Parathyroid adenoma (tissue), 2 donors: ENCODE measurements at regions not wholly inside any gene's neighbourhood (a gene's known extent, or its start where the extent isn't known, plus 50 kb on each side); places are given as distances from the start of the nearest gene placed in this dataset.
"Not testable (repeated sequence)": the region's sequence is repeated elsewhere in the genome, so short reads cannot be mapped to it uniquely, and the experiment has no call there.

Experiments
- H2AFZ ChIP-seq: fragments of 300-600 bp; sonication (generic); one replicate; pipeline ENCODE4 v1.7.0; 2017; ENCODE audit warnings: antibody characterized with exemption, mild to moderate bottlenecking
- H3K27ac ChIP-seq: fragments of 300-600 bp; sonication (generic); one replicate; pipeline ENCODE4 v1.7.0; 2017
- H3K27me3 ChIP-seq: fragments of 300-600 bp; sonication (generic); one replicate; pipeline ENCODE4 v1.7.0; 2017; ENCODE audit warnings: low read length; ENCODE audit not compliant: control insufficient read depth, insufficient read depth
- H3K36me3 ChIP-seq: fragments of 300-600 bp; sonication (generic); one replicate; pipeline ENCODE4 v1.7.0; 2017; ENCODE audit warnings: low read length; ENCODE audit not compliant: control insufficient read depth, insufficient read depth
- H3K4me1 ChIP-seq: fragments of 300-600 bp; sonication (generic); one replicate; pipeline ENCODE4 v1.7.0; 2017; ENCODE audit warnings: control low read depth
- H3K4me2 ChIP-seq: fragments of 300-600 bp; sonication (generic); one replicate; pipeline ENCODE4 v1.7.0; 2017; ENCODE audit warnings: low read length
- H3K4me3 ChIP-seq: fragments of 300-600 bp; sonication (generic); one replicate; pipeline ENCODE4 v1.7.0; 2017; ENCODE audit warnings: low read depth, low read length
- H3K79me2 ChIP-seq: fragments of 300-600 bp; sonication (generic); one replicate; pipeline ENCODE4 v1.7.0; 2017; ENCODE audit warnings: control low read depth
- H3K9ac ChIP-seq: fragments of 300-600 bp; sonication (generic); one replicate; pipeline ENCODE4 v1.7.0; 2017; ENCODE audit warnings: mild to moderate bottlenecking
- H3K9me3 ChIP-seq: fragments of 300-600 bp; sonication (generic); one replicate; pipeline ENCODE4 v1.7.0; 2017; ENCODE audit warnings: low read length; ENCODE audit not compliant: control insufficient read depth
- TF ChIP-seq, protein P1 (sequence below): fragments of 300-600 bp; sonication (generic); IDR thresholded peaks from one replicate; pipeline ENCODE4 v1.7.0; 2017; ENCODE audit warnings: antibody characterized with exemption, mild to moderate bottlenecking
- donor health status: primary hyperparathyroidism.

DNA sequence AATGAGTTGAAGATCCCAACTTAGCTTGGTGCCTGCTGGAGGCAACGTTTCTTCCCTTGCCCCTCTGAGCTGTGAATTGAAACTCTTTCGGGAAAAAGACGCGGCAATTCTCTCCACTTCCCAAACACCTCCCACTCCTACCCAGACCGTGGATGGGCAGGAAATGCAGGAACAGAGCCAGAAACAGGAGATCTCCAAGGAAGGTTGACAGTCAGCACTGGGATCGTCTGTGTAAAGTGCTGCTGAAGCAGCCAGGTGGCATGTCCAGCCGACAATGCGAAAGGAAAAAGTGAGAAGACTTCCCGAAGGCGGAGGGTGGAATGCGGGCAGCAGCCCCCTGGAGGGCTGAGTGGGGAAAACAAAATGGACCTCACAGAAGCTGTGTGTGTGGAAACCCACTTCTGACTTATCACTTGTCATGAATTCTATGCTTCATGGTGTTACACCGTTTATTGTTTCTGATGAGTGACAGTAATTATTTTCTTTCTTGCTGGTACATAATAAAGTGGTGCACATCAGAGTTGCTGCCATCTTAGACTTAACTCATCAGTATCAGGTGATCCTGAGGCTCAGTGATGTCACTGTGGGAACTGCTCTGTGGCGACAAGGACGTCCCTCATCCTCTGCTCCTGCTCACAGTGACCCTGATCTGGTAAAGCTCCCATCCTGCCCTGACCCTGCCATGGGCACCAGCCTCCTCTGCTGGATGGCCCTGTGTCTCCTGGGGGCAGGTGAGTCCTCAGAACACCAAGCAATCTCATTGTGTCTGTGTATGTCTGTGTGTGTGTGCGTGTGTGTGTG, 220.5 kb upstream of the PRSS1 start:
- no peaks in the 10 kb centered on the region for H3K36me3 ChIP-seq
- peak overlapping the region; percentile 57 for H2AFZ ChIP-seq
- TF ChIP-seq, protein P1, sequence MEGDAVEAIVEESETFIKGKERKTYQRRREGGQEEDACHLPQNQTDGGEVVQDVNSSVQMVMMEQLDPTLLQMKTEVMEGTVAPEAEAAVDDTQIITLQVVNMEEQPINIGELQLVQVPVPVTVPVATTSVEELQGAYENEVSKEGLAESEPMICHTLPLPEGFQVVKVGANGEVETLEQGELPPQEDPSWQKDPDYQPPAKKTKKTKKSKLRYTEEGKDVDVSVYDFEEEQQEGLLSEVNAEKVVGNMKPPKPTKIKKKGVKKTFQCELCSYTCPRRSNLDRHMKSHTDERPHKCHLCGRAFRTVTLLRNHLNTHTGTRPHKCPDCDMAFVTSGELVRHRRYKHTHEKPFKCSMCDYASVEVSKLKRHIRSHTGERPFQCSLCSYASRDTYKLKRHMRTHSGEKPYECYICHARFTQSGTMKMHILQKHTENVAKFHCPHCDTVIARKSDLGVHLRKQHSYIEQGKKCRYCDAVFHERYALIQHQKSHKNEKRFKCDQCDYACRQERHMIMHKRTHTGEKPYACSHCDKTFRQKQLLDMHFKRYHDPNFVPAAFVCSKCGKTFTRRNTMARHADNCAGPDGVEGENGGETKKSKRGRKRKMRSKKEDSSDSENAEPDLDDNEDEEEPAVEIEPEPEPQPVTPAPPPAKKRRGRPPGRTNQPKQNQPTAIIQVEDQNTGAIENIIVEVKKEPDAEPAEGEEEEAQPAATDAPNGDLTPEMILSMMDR: no peak
- H3K9ac ChIP-seq: no peak overlapping the region
- H3K27me3 ChIP-seq: no peaks in the 10 kb centered on the region
- no peak overlapping the region for H3K27ac ChIP-seq
- H3K4me2 ChIP-seq: no peak overlapping the region
- no peak overlapping the region for H3K4me3 ChIP-seq
- H3K4me1 ChIP-seq: no peaks in the 10 kb centered on the region
- H3K79me2 ChIP-seq: no peaks in the 10 kb centered on the region
- H3K9me3 ChIP-seq: no peaks in the 10 kb centered on the region

DNA sequence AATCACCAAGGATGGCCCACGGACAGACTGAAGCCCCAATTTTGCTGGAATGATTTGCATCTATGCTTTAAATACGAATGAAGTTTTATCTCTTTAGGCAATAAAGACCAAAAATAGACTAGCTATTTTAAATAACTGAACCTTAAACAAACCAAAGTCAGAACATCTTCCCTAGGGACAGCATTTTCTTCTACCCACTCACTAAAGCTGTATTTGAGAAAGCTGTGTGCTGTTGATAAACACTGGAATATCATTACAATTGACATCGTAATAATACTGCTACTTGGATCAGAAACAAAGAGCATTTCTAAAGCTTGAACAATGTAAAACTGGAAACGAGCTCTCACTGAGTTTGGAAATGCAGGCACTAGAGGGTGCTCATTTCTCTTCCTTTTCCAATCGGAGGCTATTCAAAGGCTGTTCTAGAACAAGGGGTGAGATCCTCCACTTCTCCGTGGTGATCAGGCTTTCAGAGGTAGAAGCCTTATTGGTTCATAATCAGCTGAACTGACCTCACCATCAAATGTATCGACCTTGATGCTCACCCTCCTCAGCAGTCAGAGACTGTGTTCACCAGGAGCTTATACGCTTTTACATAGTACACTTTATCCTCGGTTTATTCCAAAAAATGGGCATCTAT, 225.3 kb upstream of the PRSS1 start:
- no peak overlapping the region for H3K27ac ChIP-seq
- TF ChIP-seq, protein P1: no peak
- no peak overlapping the region for H2AFZ ChIP-seq
- no peaks in the 10 kb centered on the region for H3K79me2 ChIP-seq
- H3K4me1 ChIP-seq: peaks cover 5% of the 10 kb centered on the region
- H3K9me3 ChIP-seq: no peaks in the 10 kb centered on the region
- no peak overlapping the region for H3K4me3 ChIP-seq
- no peak overlapping the region for H3K4me2 ChIP-seq
- no peak overlapping the region for H3K9ac ChIP-seq
- no peaks in the 10 kb centered on the region for H3K27me3 ChIP-seq
- no peaks in the 10 kb centered on the region for H3K36me3 ChIP-seq

DNA sequence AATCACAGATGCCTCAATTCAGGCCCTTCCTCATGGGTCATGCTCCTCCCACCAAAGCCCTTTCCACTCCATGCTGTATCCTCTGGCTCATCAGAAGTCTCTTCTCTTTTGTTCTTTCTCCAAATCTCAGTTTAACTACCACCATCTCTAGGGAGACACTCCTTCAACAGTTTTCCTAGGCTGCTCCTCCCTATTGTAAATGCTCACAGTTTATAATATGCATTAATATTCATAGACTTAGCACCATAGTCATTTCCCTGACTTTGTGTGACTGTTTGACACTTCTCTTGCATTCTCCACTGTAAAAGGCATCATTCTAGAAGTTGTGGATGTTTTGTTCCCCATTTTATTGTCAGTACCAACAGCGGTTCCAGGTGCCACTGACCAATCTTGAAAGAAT, 226.5 kb upstream of the PRSS1 start:
- no peaks in the 10 kb centered on the region for H3K27me3 ChIP-seq
- H3K27ac ChIP-seq: no peak overlapping the region
- H3K4me2 ChIP-seq: no peak overlapping the region
- no peaks in the 10 kb centered on the region for H3K79me2 ChIP-seq
- no peaks in the 10 kb centered on the region for H3K9me3 ChIP-seq
- TF ChIP-seq, protein P1: no peak
- H3K36me3 ChIP-seq: no peaks in the 10 kb centered on the region
- no peak overlapping the region for H2AFZ ChIP-seq
- peaks cover 6% of the 10 kb centered on the region for H3K4me1 ChIP-seq
- H3K9ac ChIP-seq: no peak overlapping the region
- no peak overlapping the region for H3K4me3 ChIP-seq

DNA sequence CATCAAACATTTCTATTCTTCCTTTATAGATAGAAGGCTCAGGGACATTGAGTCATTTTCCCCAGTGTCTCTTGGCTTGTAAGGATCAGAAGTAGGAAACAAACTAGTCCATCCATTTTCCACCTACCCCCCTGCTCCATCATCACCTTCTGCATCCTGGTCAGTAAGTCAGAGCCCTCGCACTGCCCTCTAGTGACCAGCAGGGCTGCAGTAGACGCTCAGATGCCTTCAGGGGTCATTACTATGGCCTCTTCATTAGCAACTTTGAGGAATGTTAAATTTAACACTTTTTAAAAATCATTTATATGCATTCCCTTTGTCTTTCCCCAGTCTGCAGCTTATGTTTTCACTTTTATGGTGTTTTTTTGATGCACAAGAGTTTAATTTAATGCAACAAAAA, 228.4 kb upstream of the PRSS1 start:
- H3K36me3 ChIP-seq, H3K9me3 ChIP-seq, H3K4me3 ChIP-seq, H2AFZ ChIP-seq, H3K9ac ChIP-seq, H3K79me2 ChIP-seq, H3K4me2 ChIP-seq, H3K27ac ChIP-seq, H3K27me3 ChIP-seq: not testable (repeated sequence)
- TF ChIP-seq, protein P1: peak; percentile 52
- H3K4me1 ChIP-seq: peaks cover 17% of the 10 kb centered on the region

DNA sequence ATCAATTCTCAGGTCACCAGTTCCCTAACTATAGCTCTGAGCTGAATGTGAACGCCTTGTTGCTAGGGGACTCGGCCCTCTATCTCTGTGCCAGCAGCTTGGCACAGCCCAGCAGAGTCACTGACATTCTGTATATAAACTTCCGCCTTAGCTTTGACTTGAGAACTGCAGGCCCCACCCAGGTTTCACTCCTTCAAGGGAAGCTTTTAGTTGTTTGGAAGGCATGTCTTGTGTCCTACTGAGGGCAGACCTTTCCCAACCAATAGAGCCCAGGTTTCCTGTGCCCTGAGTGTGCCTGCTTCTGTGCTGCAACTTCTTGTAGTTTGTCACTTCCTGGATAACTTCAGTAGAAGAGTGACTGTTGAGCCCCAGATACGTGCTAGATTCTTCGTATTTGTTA, 228.8 kb upstream of the PRSS1 start:
- H3K4me3 ChIP-seq, H3K79me2 ChIP-seq, H2AFZ ChIP-seq, H3K4me2 ChIP-seq, H3K9ac ChIP-seq, H3K9me3 ChIP-seq, H3K27me3 ChIP-seq, H3K27ac ChIP-seq, H3K36me3 ChIP-seq: not testable (repeated sequence)
- peaks cover 22% of the 10 kb centered on the region for H3K4me1 ChIP-seq
